Embryonic facial prominence (tissue), 1 donor: ENCODE measurements at regions not wholly inside any gene's neighbourhood (a gene's known extent, or its start where the extent isn't known, plus 50 kb on each side); places are given as distances from the start of the nearest gene placed in this dataset.

Experiments
- DNase-seq: peaks from one replicate; pipeline ENCODE4 v3.0.0-alpha.2; 2016; ENCODE audit errors: extremely low spot score

DNA sequence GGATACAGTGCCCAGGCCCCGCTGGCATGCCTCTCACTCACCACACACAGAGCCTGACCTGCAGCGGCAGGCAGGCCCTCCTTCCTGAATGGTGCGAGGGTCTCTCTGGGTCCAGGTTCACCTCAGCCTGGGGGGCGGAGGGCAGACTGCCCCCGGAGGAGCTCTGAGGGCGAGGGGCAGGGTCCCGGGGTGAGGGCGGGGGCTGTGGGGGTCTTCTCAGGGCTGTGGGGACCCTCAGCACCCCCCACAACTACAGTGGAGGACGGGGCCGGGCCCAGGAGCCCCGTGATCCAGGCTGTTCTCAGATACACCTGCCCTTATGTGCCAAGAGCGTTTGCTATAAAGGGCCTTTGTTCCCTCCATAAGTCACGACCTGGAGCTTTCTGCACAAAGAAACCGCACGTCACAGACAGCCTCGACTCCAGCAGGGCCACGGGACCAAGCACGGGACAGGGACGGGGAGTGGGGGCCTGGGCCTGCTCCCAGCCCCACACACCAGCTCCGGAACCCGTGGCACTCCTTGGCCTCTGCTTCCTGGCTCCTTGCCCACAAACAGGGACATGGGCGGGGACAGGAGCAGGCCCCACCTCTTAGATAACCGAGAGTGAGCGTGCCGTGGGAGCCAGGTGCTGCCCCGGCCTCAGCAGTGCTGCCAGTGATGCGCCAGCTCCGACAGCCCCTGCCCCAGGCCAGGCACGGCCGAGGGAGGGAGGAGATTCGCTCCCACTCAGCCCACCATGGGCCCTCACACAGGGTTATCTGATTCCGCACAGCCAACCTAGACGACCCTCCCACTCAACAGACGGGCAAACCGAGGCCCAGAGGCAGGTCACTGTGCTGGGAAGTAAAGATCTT lies 101.9 kb downstream of the RFLNA start:
- DNase-seq = no peak

- no peak for DNase-seq
Measured at GRCh38 chr12:124395986-124396385, 101.1 kb downstream of the RFLNA start.

DNA sequence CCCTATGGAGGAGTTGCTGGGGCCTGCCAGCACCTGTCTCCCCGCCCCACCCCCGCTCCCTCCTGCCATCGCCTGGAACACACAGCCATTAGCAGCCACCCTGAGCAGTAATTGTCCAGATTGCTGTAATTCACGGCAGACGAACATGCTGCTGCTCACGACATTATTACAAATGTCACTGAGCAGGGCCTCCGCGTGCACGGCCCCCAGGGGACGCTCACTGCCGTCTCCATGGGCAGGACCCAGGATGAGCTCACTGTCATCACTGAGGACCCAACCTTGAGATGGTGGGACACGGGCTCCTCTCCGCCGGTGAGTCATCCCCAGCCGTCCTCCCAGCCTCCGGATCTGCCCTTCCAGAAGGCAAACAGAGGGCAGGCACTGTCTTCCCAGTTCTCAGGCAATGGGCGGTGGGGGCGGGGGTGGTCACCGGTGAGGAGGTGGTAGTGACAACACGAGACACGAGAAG lies 100.4 kb downstream of the RFLNA start:
- DNase-seq = no peak

DNA sequence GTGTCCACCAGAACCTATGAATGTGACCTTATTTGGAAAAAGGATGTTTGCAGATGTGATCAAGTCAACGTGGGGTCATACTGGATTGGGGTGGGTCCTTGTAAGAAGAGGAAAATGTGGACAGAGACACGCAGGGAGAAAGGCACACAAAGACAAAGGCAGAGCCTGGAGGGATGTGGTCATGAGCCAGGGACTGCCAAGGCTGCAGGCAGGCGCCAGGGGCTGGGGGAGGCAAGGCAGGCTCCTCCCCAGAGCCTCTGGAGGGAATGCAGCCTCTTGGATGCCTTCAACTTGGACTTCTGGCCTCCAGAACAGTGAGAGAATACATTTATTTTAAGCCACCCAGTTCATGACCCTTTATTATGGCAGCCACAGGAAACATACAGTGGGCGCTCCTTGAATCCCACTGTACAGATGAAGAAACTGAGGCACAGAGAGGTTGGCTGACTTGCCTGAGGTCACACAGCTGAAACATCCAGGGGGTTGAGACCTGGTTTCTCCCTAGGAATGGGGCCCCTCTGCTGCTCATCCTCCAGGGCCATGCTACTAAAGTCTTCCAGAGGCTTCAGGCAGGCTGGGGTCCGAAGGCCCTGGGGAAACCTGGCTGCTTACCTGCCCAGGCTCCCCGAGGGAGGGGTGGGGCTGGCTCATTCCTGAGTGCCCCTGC lies 99.7 kb downstream of the RFLNA start:
- no peak for DNase-seq

DNA sequence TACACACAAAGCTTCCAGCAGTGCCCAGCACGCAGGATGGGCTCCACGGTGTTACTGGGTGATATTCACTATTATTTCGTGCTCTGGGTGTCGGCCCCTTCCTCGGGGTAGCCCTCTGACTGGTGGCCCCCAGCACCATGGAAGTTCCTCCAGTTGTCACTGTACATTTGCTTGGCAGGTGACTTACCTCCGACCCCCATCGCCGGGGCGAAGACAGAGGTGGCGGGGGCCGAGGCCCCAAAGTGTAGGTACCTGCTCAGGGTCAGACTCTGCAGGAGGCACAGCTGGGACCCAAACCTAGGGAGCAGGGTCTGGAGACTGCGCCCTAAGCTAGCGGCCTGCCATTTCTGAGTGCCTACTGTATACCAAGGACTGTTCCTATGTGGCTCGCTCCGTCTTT lies 98.9 kb downstream of the RFLNA start:
- no peak for DNase-seq

DNA sequence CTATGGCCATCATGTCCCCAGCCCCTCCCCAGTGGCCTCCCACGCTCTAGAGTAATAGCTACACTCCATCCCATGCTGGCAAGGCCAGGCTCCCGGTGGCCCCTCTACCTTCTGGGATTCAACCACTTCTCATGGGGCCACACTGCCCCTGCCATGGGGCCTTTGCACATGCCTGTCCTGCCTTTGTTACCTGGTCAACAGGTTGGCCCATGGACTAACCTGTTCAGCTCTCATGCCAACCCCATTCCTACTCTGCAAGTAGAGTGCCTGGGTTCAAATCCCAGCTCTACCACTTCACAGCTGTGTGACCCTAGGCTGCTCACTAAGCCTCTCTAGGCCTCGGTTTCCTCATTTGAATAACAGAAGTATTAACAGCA lies 98.5 kb downstream of the RFLNA start:
- no peak for DNase-seq

- DNase-seq = no peak
Measured at GRCh38 chr12:124392667-124393413, 97.9 kb downstream of the RFLNA start.

DNA sequence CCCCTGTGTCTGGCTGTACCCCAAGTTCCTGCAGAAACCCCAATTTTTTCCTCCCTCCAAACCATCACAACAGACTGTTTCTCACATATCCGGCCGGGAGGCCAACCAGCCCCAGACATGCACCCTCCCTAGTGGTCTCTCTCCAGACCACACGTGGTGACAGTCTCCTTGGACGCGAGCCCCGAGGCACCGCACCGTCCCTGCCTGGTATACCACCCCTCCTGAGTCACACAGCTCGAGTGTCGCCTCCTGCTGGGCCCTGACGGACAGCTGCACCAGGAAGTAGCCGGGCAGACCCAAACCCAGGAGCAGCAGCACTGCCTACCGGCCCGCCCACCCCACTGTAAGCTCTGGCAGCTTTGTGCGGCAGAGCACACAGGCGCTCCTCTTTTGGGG lies 97.4 kb downstream of the RFLNA start:
- no peak for DNase-seq

- DNase-seq = no peak
Measured at GRCh38 chr12:124391340-124392261, 96.7 kb downstream of the RFLNA start.

- DNase-seq = no peak
Measured at GRCh38 chr12:124390442-124391097, 95.7 kb downstream of the RFLNA start.

- no peak for DNase-seq
Measured at GRCh38 chr12:124389725-124390441, 95.0 kb downstream of the RFLNA start.

- no peak for DNase-seq
Measured at GRCh38 chr12:124389138-124389724, 94.3 kb downstream of the RFLNA start.

GRCh38 chr12:124388679-124389137 lies 93.8 kb downstream of the RFLNA start:
- DNase-seq = peak; percentile 40

DNA sequence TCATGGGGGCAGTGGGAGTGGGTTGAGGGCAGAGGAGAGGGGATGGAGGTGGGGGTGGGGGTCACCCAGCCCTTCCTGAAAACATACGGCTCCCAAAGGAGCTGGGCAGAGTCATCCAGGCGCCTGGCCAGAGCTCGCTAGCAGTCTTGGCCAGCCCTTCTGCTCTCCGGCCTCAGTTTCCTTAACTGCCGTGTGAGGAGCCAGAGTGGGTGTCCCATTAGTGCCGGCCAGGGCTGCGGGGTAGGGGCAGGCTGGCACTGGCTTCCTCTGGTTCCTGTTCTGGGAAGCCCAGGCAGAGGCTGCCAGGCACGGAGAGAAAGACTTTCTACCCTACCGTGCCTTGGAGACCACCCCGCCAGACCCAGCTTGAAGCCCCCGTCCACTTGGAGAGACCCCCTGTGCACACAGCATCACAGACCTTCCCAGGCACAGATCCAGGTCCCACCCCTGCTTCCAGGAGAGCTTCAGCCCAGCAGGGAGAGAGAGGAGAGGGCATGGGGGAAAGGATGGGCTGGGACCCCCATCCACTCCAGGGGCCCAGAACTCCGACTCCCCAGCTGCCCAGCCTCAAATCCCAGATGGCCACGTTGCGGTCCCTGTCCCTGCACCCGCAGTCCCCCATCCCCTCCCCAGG lies 93.3 kb downstream of the RFLNA start:
- no peak for DNase-seq

GRCh38 chr12:124387528-124387911 lies 92.6 kb downstream of the RFLNA start:
- DNase-seq = no peak

- no peak for DNase-seq
Measured at GRCh38 chr12:124386661-124387527, 92.0 kb downstream of the RFLNA start.

DNA sequence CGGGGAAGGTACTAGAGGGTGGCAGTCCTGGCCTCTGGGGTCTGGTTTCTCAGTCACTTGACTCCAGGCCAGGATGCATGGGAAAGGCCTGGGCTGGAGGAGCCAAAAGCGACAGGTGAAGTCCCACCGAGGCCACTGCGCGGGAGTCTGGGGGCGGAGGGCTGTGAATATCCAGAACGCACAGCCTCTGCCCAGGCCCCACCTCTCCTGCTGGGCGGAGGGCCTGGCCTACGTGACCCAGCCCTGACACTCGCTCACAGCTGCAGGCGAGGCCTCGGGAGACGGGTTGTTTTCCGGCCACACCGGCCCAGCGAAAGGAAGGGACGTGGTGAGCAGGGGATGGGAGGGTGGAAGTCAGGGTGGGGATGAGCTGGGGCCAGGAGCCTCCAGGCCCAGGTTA lies 91.2 kb downstream of the RFLNA start:
- DNase-seq = no peak
